ENCODE measurements at regions not wholly inside any gene's neighbourhood (a gene's known extent, or its start where the extent isn't known, plus 50 kb on each side); places are given as distances from the start of the nearest gene placed in this dataset.

DNA sequence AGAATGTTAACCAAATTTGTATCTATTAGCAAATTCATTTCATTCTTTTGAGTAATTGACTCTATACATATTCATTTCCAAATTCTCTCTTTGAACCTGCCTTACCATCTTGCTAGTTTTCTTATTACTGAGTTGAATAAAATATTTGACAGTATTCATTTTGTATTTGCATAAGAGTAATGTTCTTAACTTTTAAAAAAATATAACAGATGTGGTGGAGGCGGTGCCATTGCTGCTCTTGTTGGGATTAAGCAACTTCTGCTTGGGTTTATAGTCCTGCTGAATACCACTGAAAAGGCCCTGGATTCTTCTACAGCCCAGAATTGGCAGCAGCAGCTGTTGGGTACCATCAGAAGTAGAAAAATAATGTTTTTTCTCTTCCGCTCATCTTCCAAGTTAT is 148.9 kb upstream of the PEX5L start:
- no peak for DNase-seq (ENCODE audit: low spot score)
- no peak overlapping the region for H4K91ac ChIP-seq (ENCODE audit: low read depth, low read length, poor library complexity)
- H3K27me3 ChIP-seq (ENCODE audit: control insufficient read depth in 3 of 3, insufficient read depth in 3 of 3, low read depth in 1 of 3, low read length in 3 of 3), result no peaks in the 10 kb centered on the region
- WGBS, 2 donors (ENCODE audit: extremely low coverage in 2 of 2, insufficient read length in 2 of 2, insufficient replicate concordance in 1 of 2), result no CpG with 5 or more reads among the region's 2 CpGs
- no peak overlapping the region for H2BK5ac ChIP-seq (ENCODE audit: low read length)
- H4K8ac ChIP-seq (ENCODE audit: low read depth, low read length), result no peak overlapping the region
- H3K14ac ChIP-seq (ENCODE audit: low read length), result no peak overlapping the region
- no peaks in the 10 kb centered on the region for H3K79me1 ChIP-seq (ENCODE audit: low read depth, low read length)
- H2AFZ ChIP-seq (ENCODE audit: low read length), result no peak overlapping the region
- H2BK15ac ChIP-seq (ENCODE audit: low read length), result no peak overlapping the region
- no peaks in the 10 kb centered on the region for H3K4me1 ChIP-seq (ENCODE audit: control insufficient read depth in 2 of 2, insufficient read depth in 1 of 2, low read depth in 1 of 2, low read length in 2 of 2)
- no peaks in the 10 kb centered on the region for H3K36me3 ChIP-seq (replicated peaks in 1 of 2; ENCODE audit: control insufficient read depth in 2 of 2, insufficient read depth in 2 of 2, low read length in 2 of 2)
- no peak overlapping the region for H3K9ac ChIP-seq (ENCODE audit: low read depth, low read length, poor library complexity)
- no peak overlapping the region for H2BK12ac ChIP-seq (ENCODE audit: low read length)
- H3K27ac ChIP-seq (replicated peaks; ENCODE audit: low read length), result no peak overlapping the region
- no peak overlapping the region for H2BK120ac ChIP-seq (ENCODE audit: low read depth, low read length)
- H3K18ac ChIP-seq (ENCODE audit: low read length), result no peak overlapping the region
- H3K4me2 ChIP-seq (ENCODE audit: insufficient read depth, low read length, poor library complexity, severe bottlenecking), result no peak overlapping the region
- H3K23ac ChIP-seq (ENCODE audit: low read depth, low read length, poor library complexity), result no peak overlapping the region
- no peaks in the 10 kb centered on the region for H3K9me3 ChIP-seq (replicated peaks in 1 of 2; ENCODE audit: control insufficient read depth in 2 of 2, insufficient read depth in 1 of 2, low read depth in 1 of 2, low read length in 2 of 2)
- no peak overlapping the region for H3K4me3 ChIP-seq (ENCODE audit: low read length in 2 of 2)
- H3K4ac ChIP-seq (ENCODE audit: low read length), result no peak overlapping the region
- H2AK5ac ChIP-seq (ENCODE audit: low read depth, low read length), result no peak overlapping the region

DNA sequence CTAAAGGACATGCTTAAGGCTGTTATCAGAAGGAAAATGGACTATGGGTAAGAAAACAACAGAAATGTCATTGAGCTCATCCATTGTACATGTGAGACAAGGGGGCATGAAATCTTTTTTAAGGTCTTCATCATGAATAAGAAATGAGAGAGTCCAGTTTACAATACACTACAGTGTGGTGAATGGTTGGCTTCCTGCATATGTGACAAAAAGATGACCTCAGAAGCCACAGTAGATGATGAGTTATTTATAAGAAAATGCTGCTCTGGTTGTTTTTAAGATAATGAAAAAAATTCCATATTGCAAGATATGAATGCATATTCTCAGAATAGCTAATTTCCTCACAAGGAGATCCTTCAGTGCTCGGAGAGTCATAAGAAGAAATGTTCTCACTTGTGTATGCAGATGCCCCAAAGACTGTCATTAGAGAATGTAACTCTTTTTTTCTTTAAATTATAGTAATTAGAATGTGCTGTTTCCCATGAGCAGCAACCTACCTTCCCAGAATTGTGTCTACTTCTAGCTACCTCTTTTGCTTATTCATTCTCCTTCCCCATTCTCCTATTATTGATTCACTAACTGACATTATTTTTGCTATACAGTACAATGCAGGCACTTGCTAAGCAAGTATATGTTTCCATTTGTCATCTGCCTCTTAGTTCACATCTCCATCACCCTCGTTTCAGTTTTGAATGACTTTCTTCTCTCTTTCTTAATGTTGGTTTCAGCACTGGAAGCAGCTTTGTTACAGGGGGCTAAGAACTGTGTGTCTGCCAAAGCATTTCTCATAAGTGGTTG is 152.0 kb upstream of the PEX5L start:
- H3K18ac ChIP-seq (ENCODE audit: low read length), result no peak overlapping the region
- no peak overlapping the region for H2AFZ ChIP-seq (ENCODE audit: low read length)
- no peaks in the 10 kb centered on the region for H3K9me3 ChIP-seq (replicated peaks in 1 of 2; ENCODE audit: control insufficient read depth in 2 of 2, insufficient read depth in 1 of 2, low read depth in 1 of 2, low read length in 2 of 2)
- H2BK5ac ChIP-seq (ENCODE audit: low read length), result no peak overlapping the region
- no peak overlapping the region for H3K4me2 ChIP-seq (ENCODE audit: insufficient read depth, low read length, poor library complexity, severe bottlenecking)
- no peaks in the 10 kb centered on the region for H3K4me1 ChIP-seq (ENCODE audit: control insufficient read depth in 2 of 2, insufficient read depth in 1 of 2, low read depth in 1 of 2, low read length in 2 of 2)
- no peak overlapping the region for H3K9ac ChIP-seq (ENCODE audit: low read depth, low read length, poor library complexity)
- peak overlapping the region; percentile 53 for H3K4ac ChIP-seq (ENCODE audit: low read length)
- no peak overlapping the region for H4K8ac ChIP-seq (ENCODE audit: low read depth, low read length)
- no peaks in the 10 kb centered on the region for H3K36me3 ChIP-seq (replicated peaks in 1 of 2; ENCODE audit: control insufficient read depth in 2 of 2, insufficient read depth in 2 of 2, low read length in 2 of 2)
- no peak overlapping the region for H2AK5ac ChIP-seq (ENCODE audit: low read depth, low read length)
- no CpG with 5 or more reads among the region's 2 CpGs for WGBS, 2 donors (ENCODE audit: extremely low coverage in 2 of 2, insufficient read length in 2 of 2, insufficient replicate concordance in 1 of 2)
- H3K27ac ChIP-seq (replicated peaks; ENCODE audit: low read length), result no peak overlapping the region
- H2BK120ac ChIP-seq (ENCODE audit: low read depth, low read length), result no peak overlapping the region
- H3K23ac ChIP-seq (ENCODE audit: low read depth, low read length, poor library complexity), result no peak overlapping the region
- H3K14ac ChIP-seq (ENCODE audit: low read length), result no peak overlapping the region
- H3K27me3 ChIP-seq (ENCODE audit: control insufficient read depth in 3 of 3, insufficient read depth in 3 of 3, low read depth in 1 of 3, low read length in 3 of 3), result no peaks in the 10 kb centered on the region
- no peaks in the 10 kb centered on the region for H3K79me1 ChIP-seq (ENCODE audit: low read depth, low read length)
- H3K4me3 ChIP-seq (ENCODE audit: low read length in 2 of 2), result no peak overlapping the region
- H4K91ac ChIP-seq (ENCODE audit: low read depth, low read length, poor library complexity), result no peak overlapping the region
- no peak for DNase-seq (ENCODE audit: low spot score)
- no peak overlapping the region for H2BK15ac ChIP-seq (ENCODE audit: low read length)
- H2BK12ac ChIP-seq (ENCODE audit: low read length), result no peak overlapping the region

DNA sequence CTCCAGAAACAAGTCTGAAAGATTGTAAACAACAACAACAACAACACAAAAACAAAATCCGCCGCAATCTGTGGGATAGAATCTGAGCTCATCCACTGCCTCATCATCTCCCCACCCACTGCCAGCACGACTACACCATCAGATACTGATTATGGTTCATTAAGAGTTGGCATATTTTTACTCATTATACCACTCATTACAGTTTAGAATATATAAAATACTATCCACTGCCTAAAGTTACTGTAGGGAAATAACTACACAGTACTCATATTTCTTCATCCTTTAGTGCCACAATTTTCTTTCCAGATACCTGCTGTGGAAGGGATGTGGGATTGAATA is 152.5 kb upstream of the PEX5L start:
- Histone ChIP-seq H2BK15ac (ENCODE audit: low read length) (no peak overlapping the region), H3K9ac (ENCODE audit: low read depth, low read length, poor library complexity) (no peak overlapping the region), H3K4ac (ENCODE audit: low read length) (no peak overlapping the region), H3K4me3 (ENCODE audit: low read length in 2 of 2) (no peak overlapping the region), H3K18ac (ENCODE audit: low read length) (no peak overlapping the region), H2AK5ac (ENCODE audit: low read depth, low read length) (no peak overlapping the region), H3K9me3 (replicated peaks in 1 of 2; ENCODE audit: control insufficient read depth in 2 of 2, insufficient read depth in 1 of 2, low read depth in 1 of 2, low read length in 2 of 2) (no peaks in the 10 kb centered on the region), H3K27me3 (ENCODE audit: control insufficient read depth in 3 of 3, insufficient read depth in 3 of 3, low read depth in 1 of 3, low read length in 3 of 3) (no peaks in the 10 kb centered on the region), H4K8ac (ENCODE audit: low read depth, low read length) (no peak overlapping the region), H2BK12ac (ENCODE audit: low read length) (no peak overlapping the region), H3K27ac (replicated peaks; ENCODE audit: low read length) (no peak overlapping the region), H4K91ac (ENCODE audit: low read depth, low read length, poor library complexity) (no peak overlapping the region), H3K36me3 (replicated peaks in 1 of 2; ENCODE audit: control insufficient read depth in 2 of 2, insufficient read depth in 2 of 2, low read length in 2 of 2) (no peaks in the 10 kb centered on the region), H2AFZ (ENCODE audit: low read length) (no peak overlapping the region), H3K23ac (ENCODE audit: low read depth, low read length, poor library complexity) (no peak overlapping the region), H2BK120ac (ENCODE audit: low read depth, low read length) (no peak overlapping the region), H3K4me1 (ENCODE audit: control insufficient read depth in 2 of 2, insufficient read depth in 1 of 2, low read depth in 1 of 2, low read length in 2 of 2) (no peaks in the 10 kb centered on the region), H3K79me1 (ENCODE audit: low read depth, low read length) (no peaks in the 10 kb centered on the region), H2BK5ac (ENCODE audit: low read length) (no peak overlapping the region), H3K14ac (ENCODE audit: low read length) (no peak overlapping the region), H3K4me2 (ENCODE audit: insufficient read depth, low read length, poor library complexity, severe bottlenecking) (no peak overlapping the region)
- DNase-seq (ENCODE audit: low spot score), result no peak
- WGBS, 2 donors (ENCODE audit: extremely low coverage in 2 of 2, insufficient read length in 2 of 2, insufficient replicate concordance in 1 of 2), result no CpG with 5 or more reads among the region's 3 CpGs

DNA sequence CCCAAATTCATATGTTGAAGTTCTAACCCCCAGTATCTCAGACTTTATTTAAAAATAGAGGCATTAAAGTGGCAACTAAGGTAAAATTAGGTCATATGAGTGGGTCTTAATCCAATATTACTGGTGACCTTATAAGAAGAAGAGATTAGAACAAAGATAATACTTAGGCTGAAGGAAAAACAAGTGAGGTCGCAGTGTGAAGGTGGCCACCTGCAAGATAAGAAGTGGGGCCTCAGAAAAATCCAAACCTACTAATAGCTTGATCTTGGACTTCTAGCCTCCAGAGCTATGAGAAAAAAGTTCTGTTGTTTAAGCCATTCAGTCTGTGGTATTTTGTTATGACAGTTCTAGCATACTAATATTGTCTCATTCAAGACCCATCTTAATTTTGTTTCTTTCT is 159.9 kb upstream of the PEX5L start:
- H4K91ac ChIP-seq (ENCODE audit: low read depth, low read length, poor library complexity), result no peak overlapping the region
- no peak overlapping the region for H3K27ac ChIP-seq (replicated peaks; ENCODE audit: low read length)
- H2BK120ac ChIP-seq (ENCODE audit: low read depth, low read length), result no peak overlapping the region
- H3K9ac ChIP-seq (ENCODE audit: low read depth, low read length, poor library complexity), result no peak overlapping the region
- H3K4me1 ChIP-seq (ENCODE audit: control insufficient read depth in 2 of 2, insufficient read depth in 1 of 2, low read depth in 1 of 2, low read length in 2 of 2), result no peaks in the 10 kb centered on the region
- peaks cover 0 to 2% (median 0%) of the 10 kb centered on the region in 3 experiments for H3K27me3 ChIP-seq (ENCODE audit: control insufficient read depth in 3 of 3, insufficient read depth in 3 of 3, low read depth in 1 of 3, low read length in 3 of 3)
- no peak overlapping the region for H2BK15ac ChIP-seq (ENCODE audit: low read length)
- no peaks in the 10 kb centered on the region for H3K9me3 ChIP-seq (replicated peaks in 1 of 2; ENCODE audit: control insufficient read depth in 2 of 2, insufficient read depth in 1 of 2, low read depth in 1 of 2, low read length in 2 of 2)
- no peak overlapping the region for H4K8ac ChIP-seq (ENCODE audit: low read depth, low read length)
- no peak overlapping the region for H3K18ac ChIP-seq (ENCODE audit: low read length)
- H3K36me3 ChIP-seq (replicated peaks in 1 of 2; ENCODE audit: control insufficient read depth in 2 of 2, insufficient read depth in 2 of 2, low read length in 2 of 2), result no peaks in the 10 kb centered on the region
- H2AK5ac ChIP-seq (ENCODE audit: low read depth, low read length), result no peak overlapping the region
- no peak for DNase-seq (ENCODE audit: low spot score)
- H3K4ac ChIP-seq (ENCODE audit: low read length), result no peak overlapping the region
- no peak overlapping the region for H3K4me2 ChIP-seq (ENCODE audit: insufficient read depth, low read length, poor library complexity, severe bottlenecking)
- H3K79me1 ChIP-seq (ENCODE audit: low read depth, low read length), result no peaks in the 10 kb centered on the region
- H3K14ac ChIP-seq (ENCODE audit: low read length), result no peak overlapping the region
- H2AFZ ChIP-seq (ENCODE audit: low read length), result no peak overlapping the region
- H3K4me3 ChIP-seq (ENCODE audit: low read length in 2 of 2), result no peak overlapping the region
- H3K23ac ChIP-seq (ENCODE audit: low read depth, low read length, poor library complexity), result no peak overlapping the region
- no peak overlapping the region for H2BK5ac ChIP-seq (ENCODE audit: low read length)
- WGBS, 2 donors (ENCODE audit: extremely low coverage in 2 of 2, insufficient read length in 2 of 2, insufficient replicate concordance in 1 of 2), result no CpG with 5 or more reads among the region's 1 CpG
- no peak overlapping the region for H2BK12ac ChIP-seq (ENCODE audit: low read length)
